Ishikawa (cell line): ENCODE measurements at regions not wholly inside any gene's neighbourhood (a gene's known extent, or its start where the extent isn't known, plus 50 kb on each side); places are given as distances from the start of the nearest gene placed in this dataset.

Experiments
- CEBPB ChIP-seq: IDR thresholded peaks from 2 replicates; pipeline ENCODE4 v1.6.1; 2012
- CREB1 ChIP-seq: IDR thresholded peaks from 2 replicates; pipeline ENCODE4 v1.6.1; 2012; ENCODE audit warnings: low read depth
- EGR1 ChIP-seq: IDR thresholded peaks from 2 replicates; pipeline ENCODE4 v1.6.1; 2012
- EP300 ChIP-seq: IDR thresholded peaks from 2 replicates; pipeline ENCODE4 v1.6.1; 2012; ENCODE audit warnings: borderline replicate concordance
- FOXM1 ChIP-seq: IDR thresholded peaks from 2 replicates; pipeline ENCODE4 v1.6.1; 2012; ENCODE audit warnings: low read depth, borderline replicate concordance
- NFIC ChIP-seq: IDR thresholded peaks from 2 replicates; pipeline ENCODE4 v1.6.1; 2012
- RAD21 ChIP-seq: IDR thresholded peaks from 2 replicates; pipeline ENCODE4 v1.6.1; 2012; ENCODE audit warnings: low read depth
- TAF1 ChIP-seq: IDR thresholded peaks from 2 replicates; pipeline ENCODE4 v1.6.1; 2012; ENCODE audit warnings: low read depth, mild to moderate bottlenecking
- TCF12 ChIP-seq: IDR thresholded peaks from 2 replicates; pipeline ENCODE4 v1.6.1; 2012; ENCODE audit warnings: low read depth
- TEAD4 ChIP-seq: IDR thresholded peaks from 2 replicates; pipeline ENCODE4 v1.6.1; 2012
- YY1 ChIP-seq: IDR thresholded peaks from 2 replicates; pipeline ENCODE4 v1.6.1; 2012; ENCODE audit warnings: low read depth
- ZBTB7A ChIP-seq: IDR thresholded peaks from 2 replicates; pipeline ENCODE4 v1.6.1; 2012; ENCODE audit warnings: low read depth
- TF ChIP-seq, protein P1 (sequence below): IDR thresholded peaks from 2 replicates; pipeline ENCODE4 v1.6.1; 2012
- TF ChIP-seq, protein P2 (sequence below): IDR thresholded peaks from 2 replicates; pipeline ENCODE4 v1.6.1; 2012
- TF ChIP-seq, protein P3 (sequence below): IDR thresholded peaks from 2 replicates; pipeline ENCODE4 v1.6.1; 2012; ENCODE audit warnings: low read depth, mild to moderate bottlenecking

DNA sequence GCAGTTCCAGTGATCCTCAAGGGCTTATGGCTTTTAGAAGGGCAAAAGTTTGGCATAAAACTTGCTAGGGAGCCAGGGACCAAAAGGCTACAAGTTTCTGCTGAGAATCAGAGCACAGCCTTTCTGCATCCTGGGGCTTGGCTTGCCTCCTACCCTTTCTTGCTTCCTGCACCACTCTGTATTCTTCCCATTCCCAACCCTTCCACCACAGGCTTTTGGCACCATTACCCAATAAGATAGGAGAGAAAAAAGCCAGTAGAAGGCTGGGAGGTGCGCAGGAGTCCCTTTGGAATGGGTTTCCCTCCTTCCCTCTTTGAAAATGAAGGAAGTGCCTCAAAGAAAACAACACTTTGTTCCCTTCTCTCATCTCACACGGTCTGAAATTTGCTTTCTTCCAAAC lies 268.6 kb downstream of the PDCD6IP start:
- TF ChIP-seq TCF12 (no peak), RAD21 (no peak), TEAD4 (no peak), YY1 (no peak), EGR1 (no peak), FOXM1 (no peak), NFIC (no peak), ZBTB7A (no peak), CEBPB (no peak), CREB1 (no peak), EP300 (no peak), TAF1 (no peak)
- TF ChIP-seq, protein P1, sequence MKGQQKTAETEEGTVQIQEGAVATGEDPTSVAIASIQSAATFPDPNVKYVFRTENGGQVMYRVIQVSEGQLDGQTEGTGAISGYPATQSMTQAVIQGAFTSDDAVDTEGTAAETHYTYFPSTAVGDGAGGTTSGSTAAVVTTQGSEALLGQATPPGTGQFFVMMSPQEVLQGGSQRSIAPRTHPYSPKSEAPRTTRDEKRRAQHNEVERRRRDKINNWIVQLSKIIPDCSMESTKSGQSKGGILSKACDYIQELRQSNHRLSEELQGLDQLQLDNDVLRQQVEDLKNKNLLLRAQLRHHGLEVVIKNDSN, result no peak
- TF ChIP-seq, protein P2, sequence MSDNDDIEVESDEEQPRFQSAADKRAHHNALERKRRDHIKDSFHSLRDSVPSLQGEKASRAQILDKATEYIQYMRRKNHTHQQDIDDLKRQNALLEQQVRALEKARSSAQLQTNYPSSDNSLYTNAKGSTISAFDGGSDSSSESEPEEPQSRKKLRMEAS, result no peak
- TF ChIP-seq, protein P3, sequence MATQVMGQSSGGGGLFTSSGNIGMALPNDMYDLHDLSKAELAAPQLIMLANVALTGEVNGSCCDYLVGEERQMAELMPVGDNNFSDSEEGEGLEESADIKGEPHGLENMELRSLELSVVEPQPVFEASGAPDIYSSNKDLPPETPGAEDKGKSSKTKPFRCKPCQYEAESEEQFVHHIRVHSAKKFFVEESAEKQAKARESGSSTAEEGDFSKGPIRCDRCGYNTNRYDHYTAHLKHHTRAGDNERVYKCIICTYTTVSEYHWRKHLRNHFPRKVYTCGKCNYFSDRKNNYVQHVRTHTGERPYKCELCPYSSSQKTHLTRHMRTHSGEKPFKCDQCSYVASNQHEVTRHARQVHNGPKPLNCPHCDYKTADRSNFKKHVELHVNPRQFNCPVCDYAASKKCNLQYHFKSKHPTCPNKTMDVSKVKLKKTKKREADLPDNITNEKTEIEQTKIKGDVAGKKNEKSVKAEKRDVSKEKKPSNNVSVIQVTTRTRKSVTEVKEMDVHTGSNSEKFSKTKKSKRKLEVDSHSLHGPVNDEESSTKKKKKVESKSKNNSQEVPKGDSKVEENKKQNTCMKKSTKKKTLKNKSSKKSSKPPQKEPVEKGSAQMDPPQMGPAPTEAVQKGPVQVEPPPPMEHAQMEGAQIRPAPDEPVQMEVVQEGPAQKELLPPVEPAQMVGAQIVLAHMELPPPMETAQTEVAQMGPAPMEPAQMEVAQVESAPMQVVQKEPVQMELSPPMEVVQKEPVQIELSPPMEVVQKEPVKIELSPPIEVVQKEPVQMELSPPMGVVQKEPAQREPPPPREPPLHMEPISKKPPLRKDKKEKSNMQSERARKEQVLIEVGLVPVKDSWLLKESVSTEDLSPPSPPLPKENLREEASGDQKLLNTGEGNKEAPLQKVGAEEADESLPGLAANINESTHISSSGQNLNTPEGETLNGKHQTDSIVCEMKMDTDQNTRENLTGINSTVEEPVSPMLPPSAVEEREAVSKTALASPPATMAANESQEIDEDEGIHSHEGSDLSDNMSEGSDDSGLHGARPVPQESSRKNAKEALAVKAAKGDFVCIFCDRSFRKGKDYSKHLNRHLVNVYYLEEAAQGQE, result no peak

DNA sequence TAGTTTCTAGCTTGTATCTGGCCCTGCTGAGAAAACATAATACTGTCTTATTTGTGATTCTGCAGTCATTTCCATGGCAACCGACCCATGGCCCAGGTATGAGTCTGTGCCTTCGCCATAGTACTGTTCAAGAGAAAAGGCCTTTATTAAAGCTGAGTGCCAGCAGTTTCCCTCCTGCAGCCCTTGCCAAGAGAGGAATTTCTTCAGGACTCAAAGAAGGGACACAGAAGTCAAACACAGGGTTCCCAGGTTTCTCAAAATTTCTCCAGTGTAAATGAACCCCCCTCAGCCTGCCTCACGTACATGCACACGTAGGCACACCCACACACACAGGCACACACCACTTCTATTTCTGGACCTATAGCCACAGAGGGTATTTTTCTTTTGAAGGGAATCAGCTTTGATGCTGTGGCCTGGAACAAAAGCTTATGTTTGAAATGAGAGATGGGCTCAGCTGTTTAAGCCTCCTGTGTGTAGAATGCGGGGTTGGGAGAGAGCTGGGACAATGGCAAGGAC lies 269.2 kb downstream of the PDCD6IP start:
- TF ChIP-seq NFIC (no peak), TEAD4 (no peak), TAF1 (no peak), CEBPB (no peak), ZBTB7A (no peak), FOXM1 (no peak)
- TF ChIP-seq, protein P3, result no peak

DNA sequence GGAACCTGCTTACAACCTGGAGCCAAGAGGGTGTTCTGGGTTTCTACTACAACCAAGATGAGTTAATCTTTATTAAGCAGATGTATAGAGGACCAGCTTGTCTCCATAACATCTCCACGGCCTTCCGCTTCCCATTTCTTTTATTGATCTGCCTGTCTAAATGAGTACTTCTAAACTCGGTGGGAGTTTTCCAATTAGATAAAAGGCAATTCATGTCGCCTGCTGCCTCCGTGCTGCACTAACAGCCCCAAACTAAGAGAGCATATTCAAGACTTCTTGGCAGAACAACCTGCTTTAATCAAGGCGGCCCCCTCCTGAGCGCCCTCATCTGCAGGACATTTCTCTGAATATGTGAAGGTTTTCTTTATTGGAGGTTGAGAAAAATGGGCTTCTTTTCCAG lies 270.1 kb downstream of the PDCD6IP start:
- TF ChIP-seq FOXM1 (no peak), ZBTB7A (no peak), TCF12 (no peak), TAF1 (no peak), TEAD4 (no peak), EP300 (no peak), RAD21 (no peak), CREB1 (no peak), NFIC (no peak), CEBPB (no peak)
- TF ChIP-seq, protein P3, result no peak
- TF ChIP-seq, protein P1, result no peak

DNA sequence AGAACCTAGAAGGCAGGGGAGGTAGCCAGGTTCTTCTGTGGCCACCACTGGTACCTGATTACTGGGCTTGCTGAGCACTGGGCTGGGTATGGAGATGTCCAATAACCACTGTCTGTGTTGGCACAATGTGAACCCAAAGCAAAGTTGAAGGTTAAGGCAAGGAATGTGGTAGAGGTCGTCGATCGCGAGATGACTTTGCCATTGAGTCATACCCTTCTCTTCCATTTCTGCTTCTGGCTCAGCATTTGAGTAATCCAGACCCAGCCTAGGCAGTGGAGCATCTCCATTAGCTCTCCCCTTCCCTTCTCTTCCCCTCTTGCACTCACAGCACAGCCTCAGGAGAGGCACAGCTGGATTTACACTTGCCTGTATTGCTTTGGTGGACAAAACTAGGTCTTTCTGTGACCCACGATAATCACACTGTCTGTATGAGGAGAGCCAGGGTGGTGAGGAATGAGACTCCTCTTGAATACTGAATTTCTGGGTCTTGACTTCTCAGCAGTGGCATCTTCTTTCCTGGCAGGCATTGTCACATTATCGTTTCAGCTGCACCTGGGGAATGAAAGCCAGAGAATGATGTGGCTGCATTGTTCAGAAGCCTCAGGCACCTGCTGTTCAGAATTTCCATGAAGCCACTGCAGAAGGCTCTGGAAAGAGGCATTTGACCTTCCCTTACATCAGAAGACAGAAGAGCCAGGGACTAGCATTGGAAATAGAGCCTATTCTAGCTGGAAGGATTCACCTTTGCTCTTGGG lies 272.6 kb downstream of the PDCD6IP start:
- TF ChIP-seq TAF1 (no peak), RAD21 (no peak), FOXM1 (no peak), TCF12 (no peak), ZBTB7A (no peak), EP300 (no peak), EGR1 (no peak), CEBPB (no peak)
- TF ChIP-seq, protein P1, result no peak
- TF ChIP-seq, protein P2, result no peak
- TF ChIP-seq, protein P3, result no peak
